AG10803 (cell line): ENCODE measurements at regions not wholly inside any gene's neighbourhood (a gene's known extent, or its start where the extent isn't known, plus 50 kb on each side); places are given as distances from the start of the nearest gene placed in this dataset.

Experiments used
- DNase-seq: peaks from one replicate; pipeline ENCODE4 v3.0.0; 2010; ENCODE audit warnings: low read depth
- H3K4me3 ChIP-seq: 2 replicates; pipeline ENCODE4 v1.5.1; 2011; ENCODE audit warnings: mild to moderate bottlenecking, low read length, control low read depth
- TF ChIP-seq, protein P1 (sequence below): conservative IDR thresholded peaks from 2 replicates; pipeline ENCODE4 v1.5.1; 2011; ENCODE audit warnings: mild to moderate bottlenecking, low read length, control low read depth, inconsistent platforms

DNA sequence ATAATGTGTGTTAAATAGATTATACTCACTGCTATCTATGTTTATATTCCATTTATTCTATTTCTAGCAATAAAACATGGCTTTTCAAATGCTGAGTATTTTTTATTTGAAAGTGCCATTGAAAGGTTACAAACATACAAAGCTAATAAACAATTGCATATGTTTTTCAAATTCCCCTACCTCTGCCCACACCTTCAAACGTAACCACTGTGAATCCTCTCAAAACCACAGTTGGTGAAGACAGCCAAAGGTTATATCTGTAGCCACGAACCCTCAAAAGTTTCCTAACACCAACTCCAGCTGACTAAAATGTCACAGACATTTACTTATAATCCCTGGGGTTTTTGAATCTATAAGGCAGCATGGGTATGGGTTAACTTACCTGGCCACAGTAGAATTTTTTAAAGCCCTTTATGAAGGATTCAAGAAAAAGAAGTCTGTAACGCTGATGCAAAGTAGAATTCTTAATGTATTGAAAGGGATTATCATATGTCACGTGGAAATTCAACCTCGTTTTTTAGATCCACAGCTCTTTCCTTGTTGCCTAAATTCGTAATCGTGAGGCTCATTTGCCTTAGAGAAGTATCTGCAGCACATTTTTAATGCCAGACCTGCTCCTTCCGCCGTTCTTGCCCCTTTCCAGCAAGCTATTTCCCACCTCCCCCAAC, 122.5 kb upstream of the ZC3H12C start:
- TF ChIP-seq, protein P1, sequence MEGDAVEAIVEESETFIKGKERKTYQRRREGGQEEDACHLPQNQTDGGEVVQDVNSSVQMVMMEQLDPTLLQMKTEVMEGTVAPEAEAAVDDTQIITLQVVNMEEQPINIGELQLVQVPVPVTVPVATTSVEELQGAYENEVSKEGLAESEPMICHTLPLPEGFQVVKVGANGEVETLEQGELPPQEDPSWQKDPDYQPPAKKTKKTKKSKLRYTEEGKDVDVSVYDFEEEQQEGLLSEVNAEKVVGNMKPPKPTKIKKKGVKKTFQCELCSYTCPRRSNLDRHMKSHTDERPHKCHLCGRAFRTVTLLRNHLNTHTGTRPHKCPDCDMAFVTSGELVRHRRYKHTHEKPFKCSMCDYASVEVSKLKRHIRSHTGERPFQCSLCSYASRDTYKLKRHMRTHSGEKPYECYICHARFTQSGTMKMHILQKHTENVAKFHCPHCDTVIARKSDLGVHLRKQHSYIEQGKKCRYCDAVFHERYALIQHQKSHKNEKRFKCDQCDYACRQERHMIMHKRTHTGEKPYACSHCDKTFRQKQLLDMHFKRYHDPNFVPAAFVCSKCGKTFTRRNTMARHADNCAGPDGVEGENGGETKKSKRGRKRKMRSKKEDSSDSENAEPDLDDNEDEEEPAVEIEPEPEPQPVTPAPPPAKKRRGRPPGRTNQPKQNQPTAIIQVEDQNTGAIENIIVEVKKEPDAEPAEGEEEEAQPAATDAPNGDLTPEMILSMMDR, result no peak
- no peak for DNase-seq
- H3K4me3 ChIP-seq, result no peak overlapping the region

DNA sequence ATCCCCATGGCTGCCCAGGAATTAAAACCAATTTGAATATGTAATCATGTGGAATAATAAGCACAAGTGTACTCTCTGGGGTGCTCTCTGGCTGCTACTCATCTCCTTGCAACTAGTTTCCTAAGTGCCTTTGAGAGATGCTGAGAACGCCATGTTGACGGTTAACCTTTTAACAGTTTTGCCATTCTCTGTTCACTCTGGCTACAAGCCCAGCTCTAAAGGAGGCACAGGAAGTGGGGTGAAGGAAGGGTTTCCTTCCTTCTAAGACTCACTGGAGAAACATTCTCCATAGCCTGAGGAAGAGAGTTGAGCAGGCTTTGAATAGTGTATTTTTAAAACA, 122.0 kb upstream of the ZC3H12C start:
- H3K4me3 ChIP-seq, result no peak overlapping the region
- peak; percentile 47 for DNase-seq

DNA sequence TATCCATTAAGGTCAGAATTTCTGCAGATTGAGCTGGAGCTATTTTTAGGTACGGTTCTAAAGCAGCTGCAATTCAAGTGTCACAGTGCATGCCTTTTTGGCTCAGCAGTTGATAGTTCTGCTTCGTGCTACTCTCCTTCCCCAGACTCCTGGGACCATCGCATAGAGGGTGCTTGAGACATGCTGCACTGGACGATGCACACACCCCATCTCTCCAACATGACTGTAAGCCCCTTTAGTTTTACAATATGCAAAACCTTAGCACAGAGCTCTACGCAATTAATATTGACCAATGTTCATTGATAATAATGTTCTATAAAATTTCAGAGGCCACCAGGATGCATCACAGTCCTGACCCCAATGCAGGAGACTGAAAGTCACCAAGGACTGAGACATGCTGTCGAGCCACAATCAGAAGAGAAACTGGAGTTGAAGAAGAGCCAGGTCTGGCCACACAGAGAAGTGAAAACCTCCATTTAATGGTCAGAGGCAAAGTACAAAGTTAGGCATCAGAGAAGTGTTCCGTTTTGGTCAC, 120.9 kb upstream of the ZC3H12C start:
- no peak overlapping the region for H3K4me3 ChIP-seq
- TF ChIP-seq, protein P1, result no peak
- DNase-seq, result no peak

More for the DNA sequence above, 122.0 kb upstream of the ZC3H12C start:
- TF ChIP-seq, protein P1, result no peak

DNA sequence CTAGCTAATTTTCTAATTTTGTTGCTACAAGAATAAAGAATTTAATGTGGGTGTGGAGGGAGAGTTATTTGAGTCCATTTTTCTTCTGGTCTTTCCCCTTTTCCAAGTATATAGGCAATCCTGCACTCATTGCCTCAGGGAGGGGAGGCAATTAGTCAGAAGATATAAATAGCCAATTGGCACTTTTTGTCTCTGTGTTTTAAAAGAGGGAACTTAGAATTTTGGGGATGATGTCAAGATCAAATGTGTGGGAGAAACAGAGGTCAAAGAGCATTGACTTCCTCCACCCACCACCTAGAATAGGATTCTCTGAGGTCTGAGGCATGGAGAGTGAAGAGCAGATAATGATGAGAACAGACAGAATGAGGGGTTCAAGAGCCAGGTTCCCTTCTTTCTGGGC, 120.3 kb upstream of the ZC3H12C start:
- H3K4me3 ChIP-seq, result no peak overlapping the region
- TF ChIP-seq, protein P1, result no peak
- DNase-seq, result no peak

DNA sequence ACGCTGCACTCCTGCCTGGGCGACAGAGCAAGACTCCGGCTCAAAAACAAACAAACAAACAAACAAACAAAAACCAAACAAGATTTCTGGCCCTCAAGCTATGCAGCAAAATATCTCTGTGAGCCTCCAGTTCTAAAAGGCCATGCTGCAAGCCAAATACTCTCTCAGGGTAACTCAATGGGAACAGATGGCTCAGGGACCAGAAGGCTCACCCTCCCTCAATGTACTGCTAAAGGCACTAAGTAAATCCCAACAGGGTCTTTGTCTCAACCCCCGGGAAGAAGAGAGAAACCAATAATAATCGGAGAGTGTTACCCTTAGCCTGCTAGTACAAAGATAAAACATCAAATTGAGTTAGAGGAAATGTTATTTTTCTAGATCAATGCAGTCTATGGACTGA, 119.7 kb upstream of the ZC3H12C start:
- DNase-seq, result no peak
- no peak overlapping the region for H3K4me3 ChIP-seq
- TF ChIP-seq, protein P1, result no peak

DNA sequence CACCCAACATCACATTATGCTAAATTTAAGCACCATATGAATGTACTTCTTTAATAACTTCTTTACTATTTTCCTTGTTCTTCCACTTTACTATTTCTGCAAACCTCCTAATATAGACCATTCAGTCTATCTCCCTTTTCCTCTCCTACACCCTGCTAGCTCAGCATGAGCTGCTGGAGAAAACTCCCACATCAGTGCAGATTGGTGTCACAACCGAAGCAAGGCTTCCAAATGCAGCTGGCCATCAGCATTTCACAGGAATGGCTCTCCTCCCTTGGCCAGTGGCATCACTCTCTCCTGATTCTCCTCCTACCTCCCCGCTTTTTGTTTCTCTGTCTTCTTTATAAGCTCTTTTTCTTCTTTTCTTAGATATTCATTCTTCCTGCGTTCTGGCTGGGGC, 118.7 kb upstream of the ZC3H12C start:
- no peak for DNase-seq
- no peak overlapping the region for H3K4me3 ChIP-seq
- TF ChIP-seq, protein P1, result no peak

DNA sequence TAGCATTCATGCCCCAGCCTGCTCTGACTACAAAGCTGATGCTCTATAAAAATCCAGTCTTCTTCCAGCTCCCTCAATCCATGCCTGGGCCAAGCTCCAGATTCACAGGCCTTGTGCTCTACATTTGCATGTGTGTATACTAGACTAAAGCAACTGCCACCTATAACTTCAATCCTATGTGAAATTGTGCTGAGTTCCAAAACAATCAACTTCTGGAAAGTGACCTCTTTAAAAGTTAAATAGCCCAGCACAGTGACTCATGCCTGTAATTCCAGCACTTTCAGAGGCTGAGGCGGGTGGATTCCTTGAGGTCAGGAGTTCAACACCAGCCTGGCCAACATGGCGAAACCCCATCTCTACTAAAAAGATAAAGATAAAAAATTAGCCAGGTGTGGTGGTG, 114.3 kb upstream of the ZC3H12C start:
- TF ChIP-seq, protein P1, result no peak

More for the DNA sequence above, 114.3 kb upstream of the ZC3H12C start:
- no peak overlapping the region for H3K4me3 ChIP-seq
- DNase-seq, result no peak
